ENCODE measurements at regions not wholly inside any gene's neighbourhood (a gene's known extent, or its start where the extent isn't known, plus 50 kb on each side); places are given as distances from the start of the nearest gene placed in this dataset.

- TF ChIP-seq FOXM1 (IDR thresholded peaks at IDR 0.05; ENCODE audit: borderline replicate concordance, low read depth) (no peak), MAX (IDR thresholded peaks at IDR 0.05) (no peak), TEAD4 (IDR thresholded peaks at IDR 0.05) (no peak), CEBPB (IDR thresholded peaks at IDR 0.05) (no peak), USF1 (IDR thresholded peaks at IDR 0.05) (no peak), NFIC (IDR thresholded peaks at IDR 0.05) (no peak), EGR1 (IDR thresholded peaks at IDR 0.05) (no peak), REST (IDR thresholded peaks at IDR 0.05; ENCODE audit: low read depth) (no peak), ZBTB7A (IDR thresholded peaks at IDR 0.05; ENCODE audit: low read depth) (no peak), YY1 (IDR thresholded peaks at IDR 0.05; ENCODE audit: low read depth) (no peak)
These were observed 806.2 kb upstream of the EEF2KMT start for GRCh38 chr16:5903832-5904231.

GRCh38 chr16:5903153-5903552 is 805.6 kb upstream of the EEF2KMT start:
- TF ChIP-seq USF1 (IDR thresholded peaks at IDR 0.05) (no peak), TCF12 (IDR thresholded peaks at IDR 0.05; ENCODE audit: low read depth) (no peak), CREB1 (IDR thresholded peaks at IDR 0.05; ENCODE audit: low read depth) (no peak), YY1 (IDR thresholded peaks at IDR 0.05; ENCODE audit: low read depth) (no peak), FOXM1 (IDR thresholded peaks at IDR 0.05; ENCODE audit: borderline replicate concordance, low read depth) (no peak), REST (IDR thresholded peaks at IDR 0.05; ENCODE audit: low read depth) (no peak)

- TF ChIP-seq TEAD4 (IDR thresholded peaks at IDR 0.05) (no peak), ZBTB7A (IDR thresholded peaks at IDR 0.05; ENCODE audit: low read depth) (no peak), FOXM1 (IDR thresholded peaks at IDR 0.05; ENCODE audit: borderline replicate concordance, low read depth) (no peak), CREB1 (IDR thresholded peaks at IDR 0.05; ENCODE audit: low read depth) (no peak), YY1 (IDR thresholded peaks at IDR 0.05; ENCODE audit: low read depth) (no peak)
These were observed 802.5 kb upstream of the EEF2KMT start for GRCh38 chr16:5900046-5900445.

- TF ChIP-seq NFIC (IDR thresholded peaks at IDR 0.05) = no peak
- no peak for TF ChIP-seq EGR1 (IDR thresholded peaks at IDR 0.05)
- TF ChIP-seq USF1 (IDR thresholded peaks at IDR 0.05) = no peak
- no peak for TF ChIP-seq MAX (IDR thresholded peaks at IDR 0.05)
- no peak for TF ChIP-seq YY1 (IDR thresholded peaks at IDR 0.05; ENCODE audit: low read depth)
- TF ChIP-seq RAD21 (IDR thresholded peaks at IDR 0.05; ENCODE audit: low read depth) = no peak
- no peak for TF ChIP-seq EP300 (IDR thresholded peaks at IDR 0.05; ENCODE audit: borderline replicate concordance)
- TF ChIP-seq CEBPB (IDR thresholded peaks at IDR 0.05) = no peak
- no peak for TF ChIP-seq REST (IDR thresholded peaks at IDR 0.05; ENCODE audit: low read depth)
- no peak for TF ChIP-seq ZBTB7A (IDR thresholded peaks at IDR 0.05; ENCODE audit: low read depth)
- TF ChIP-seq TAF1 (IDR thresholded peaks at IDR 0.05; ENCODE audit: low read depth) = no peak
- no peak for TF ChIP-seq TEAD4 (IDR thresholded peaks at IDR 0.05)
- TF ChIP-seq CREB1 (IDR thresholded peaks at IDR 0.05; ENCODE audit: low read depth) = no peak
- no peak for TF ChIP-seq TCF12 (IDR thresholded peaks at IDR 0.05; ENCODE audit: low read depth)
- TF ChIP-seq FOXM1 (IDR thresholded peaks at IDR 0.05; ENCODE audit: borderline replicate concordance, low read depth) = no peak
These were observed 798.4 kb upstream of the EEF2KMT start for GRCh38 chr16:5895976-5896375.

GRCh38 chr16:5895137-5895536 is 797.5 kb upstream of the EEF2KMT start:
- TF ChIP-seq YY1 (IDR thresholded peaks at IDR 0.05; ENCODE audit: low read depth) (no peak), EP300 (IDR thresholded peaks at IDR 0.05; ENCODE audit: borderline replicate concordance) (no peak), MAX (IDR thresholded peaks at IDR 0.05) (no peak), RAD21 (IDR thresholded peaks at IDR 0.05; ENCODE audit: low read depth) (no peak), TCF12 (IDR thresholded peaks at IDR 0.05; ENCODE audit: low read depth) (no peak), CEBPB (IDR thresholded peaks at IDR 0.05) (no peak), USF1 (IDR thresholded peaks at IDR 0.05) (no peak), CREB1 (IDR thresholded peaks at IDR 0.05; ENCODE audit: low read depth) (no peak), NFIC (IDR thresholded peaks at IDR 0.05) (no peak), FOXM1 (IDR thresholded peaks at IDR 0.05; ENCODE audit: borderline replicate concordance, low read depth) (no peak), TAF1 (IDR thresholded peaks at IDR 0.05; ENCODE audit: low read depth) (no peak), TEAD4 (IDR thresholded peaks at IDR 0.05) (no peak), EGR1 (IDR thresholded peaks at IDR 0.05) (no peak), REST (IDR thresholded peaks at IDR 0.05; ENCODE audit: low read depth) (no peak)

All from Ishikawa (cell line).